ENCODE measurements at regions not wholly inside any gene's neighbourhood (a gene's known extent, or its start where the extent isn't known, plus 50 kb on each side); places are given as distances from the start of the nearest gene placed in this dataset.

GRCh38 chr2:217399291-217399690 lies 539.4 kb upstream of the TNP1 start:
- no peak for TF ChIP-seq CTCF (IDR thresholded peaks at IDR 0.05; ENCODE audit: poor library complexity)
- no peak for TF ChIP-seq EZH2 (IDR thresholded peaks at IDR 0.05; ENCODE audit: borderline replicate concordance)
- TF ChIP-seq EZH2phosphoT487 (IDR thresholded peaks at IDR 0.05; ENCODE audit: low read depth, severe bottlenecking, unreplicated experiment), result no peak
